ENCODE measurements at regions not wholly inside any gene's neighbourhood (a gene's known extent, or its start where the extent isn't known, plus 50 kb on each side); places are given as distances from the start of the nearest gene placed in this dataset.

DNA sequence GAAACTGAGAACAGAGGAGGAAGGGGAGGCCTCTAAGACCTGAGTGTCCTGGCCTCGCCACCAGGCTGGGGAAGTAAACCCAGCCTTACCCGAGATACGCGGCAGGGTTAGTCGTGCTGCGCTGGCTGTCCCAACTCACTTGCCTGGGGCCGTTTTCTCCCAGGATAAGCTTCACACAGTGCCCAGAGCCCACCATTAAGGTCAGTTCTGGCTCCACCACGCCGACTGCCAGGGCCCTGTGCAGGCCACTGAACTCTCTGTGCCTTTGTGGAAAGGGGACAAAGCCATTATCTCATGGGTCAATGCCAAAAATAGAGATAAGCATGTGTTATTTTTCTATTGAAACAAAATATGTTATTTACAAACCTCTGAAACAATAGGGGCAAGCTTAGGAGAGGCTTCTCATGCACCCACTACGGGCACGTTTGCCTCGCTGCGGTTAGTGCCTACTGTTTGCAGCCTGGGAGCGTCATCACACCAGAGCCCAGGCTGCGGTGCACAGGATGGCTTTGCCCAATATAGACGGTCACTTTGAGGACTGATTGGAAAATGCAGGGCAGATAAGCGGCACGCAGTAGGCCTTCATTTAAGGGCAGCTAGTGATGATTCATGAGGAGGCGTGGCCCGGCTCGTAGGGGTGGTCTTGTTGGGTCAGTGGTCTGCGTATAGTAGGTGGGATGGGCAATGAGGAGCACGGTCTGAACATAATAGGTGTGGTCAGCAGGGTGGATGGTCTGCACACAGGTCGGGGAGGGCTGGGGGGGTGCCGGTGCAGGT, 242.1 kb downstream of the GLI2 start:
- no peak for DNase-seq (ENCODE audit: low spot score)

DNA sequence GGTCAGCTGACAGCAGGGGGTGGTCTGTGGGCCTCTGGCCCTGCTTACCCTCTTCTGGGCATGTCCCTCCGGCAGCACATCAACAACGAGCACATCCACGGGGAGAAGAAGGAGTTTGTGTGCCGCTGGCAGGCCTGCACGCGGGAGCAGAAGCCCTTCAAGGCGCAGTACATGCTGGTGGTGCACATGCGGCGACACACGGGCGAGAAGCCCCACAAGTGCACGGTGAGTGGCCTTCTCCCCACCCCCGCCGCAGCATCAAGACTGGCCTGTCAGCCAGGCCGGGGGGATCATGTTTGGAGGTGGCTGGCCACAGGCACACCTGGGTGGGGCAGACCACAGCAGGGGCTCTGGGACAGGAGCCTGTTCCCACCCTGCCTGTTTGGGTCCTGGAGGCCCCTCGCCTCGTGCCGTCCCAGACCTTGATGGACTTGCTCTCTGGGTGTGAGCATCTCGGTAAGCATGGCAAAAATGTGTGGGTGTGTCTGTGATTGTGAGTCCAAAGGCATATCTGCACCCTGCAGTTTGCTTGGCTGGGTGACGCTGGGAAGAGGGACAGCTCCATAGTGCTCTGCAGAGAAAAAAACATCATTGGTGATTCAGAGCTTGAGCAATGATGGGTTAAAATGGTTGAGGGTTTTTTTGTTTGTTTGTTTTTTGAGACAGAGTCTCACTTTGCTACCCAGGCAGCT, 242.8 kb downstream of the GLI2 start:
- DNase-seq (ENCODE audit: low spot score): no peak

DNA sequence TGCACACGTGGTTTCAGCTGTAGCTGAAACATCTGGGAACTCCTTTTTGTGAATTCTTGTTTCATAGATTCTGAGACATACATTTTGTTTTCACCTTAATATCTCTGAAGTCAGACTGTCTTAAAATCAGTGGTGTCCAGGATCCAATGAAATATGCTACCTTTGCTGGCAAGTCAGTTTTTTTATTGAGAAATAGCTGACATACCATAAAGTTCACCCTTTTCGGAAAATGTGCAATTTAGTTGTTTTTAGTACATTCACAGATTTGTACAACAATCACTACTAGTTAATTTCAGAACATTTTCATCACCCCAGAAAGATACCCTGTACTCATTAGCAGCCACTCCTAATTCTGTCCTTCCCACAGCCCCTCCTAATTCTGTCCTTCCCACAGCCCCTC, 243.7 kb downstream of the GLI2 start:
- no peak for DNase-seq (ENCODE audit: low spot score)

DNA sequence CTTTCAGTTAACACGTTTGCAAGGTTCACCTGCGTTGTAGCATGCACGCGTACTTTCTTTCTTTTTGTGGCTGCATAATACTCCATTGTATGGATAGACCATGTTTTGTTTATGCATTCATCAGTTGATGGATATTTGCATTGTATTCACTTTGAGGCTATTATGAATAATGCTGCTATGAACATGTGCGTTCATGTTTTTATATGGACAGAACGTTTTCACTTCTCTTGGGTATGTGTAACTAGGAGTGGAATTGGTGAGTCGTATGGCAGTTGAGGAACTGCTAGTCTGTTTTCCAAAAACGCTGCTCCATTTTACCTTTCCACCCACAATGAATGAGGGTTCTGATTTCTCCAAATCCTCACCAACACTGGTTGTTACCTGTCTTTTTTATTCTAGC, 244.3 kb downstream of the GLI2 start:
- DNase-seq (ENCODE audit: low spot score): no peak

DNA sequence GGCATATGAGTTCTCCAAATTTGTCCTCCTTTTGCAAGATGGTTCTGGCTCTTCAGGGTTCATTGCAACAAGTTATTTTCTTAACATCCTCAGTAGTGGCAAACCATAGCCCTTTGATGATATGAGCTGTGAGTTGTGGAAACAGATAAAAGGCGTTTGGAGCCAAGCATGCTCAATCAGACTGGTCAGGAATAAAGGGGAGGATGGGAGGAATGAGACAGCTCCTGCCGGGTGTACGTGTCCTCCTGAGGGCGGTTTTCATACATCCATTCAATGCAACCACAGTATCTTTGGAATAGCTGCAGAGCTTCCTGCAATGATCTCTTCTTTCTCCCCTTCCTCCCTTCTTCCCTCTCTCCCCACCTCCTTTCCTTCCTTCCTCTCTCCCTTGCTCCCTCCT, 245.8 kb downstream of the GLI2 start:
- DNase-seq (ENCODE audit: low spot score): no peak

DNA sequence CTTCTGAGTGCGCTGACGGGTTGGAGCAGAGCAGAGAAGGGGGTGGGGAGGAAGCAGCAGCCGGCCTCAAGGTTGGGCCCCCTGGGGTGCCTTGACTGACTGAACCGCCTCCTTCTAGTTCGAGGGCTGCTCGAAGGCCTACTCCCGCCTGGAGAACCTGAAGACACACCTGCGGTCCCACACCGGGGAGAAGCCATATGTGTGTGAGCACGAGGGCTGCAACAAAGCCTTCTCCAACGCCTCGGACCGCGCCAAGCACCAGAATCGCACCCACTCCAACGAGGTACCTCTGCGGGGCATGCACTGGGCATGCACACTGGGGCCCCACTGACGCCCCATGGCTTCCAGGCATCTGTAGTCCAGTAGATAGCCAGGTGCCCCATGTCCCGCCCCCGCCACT, 246.9 kb downstream of the GLI2 start:
- no peak for DNase-seq (ENCODE audit: low spot score)

DNA sequence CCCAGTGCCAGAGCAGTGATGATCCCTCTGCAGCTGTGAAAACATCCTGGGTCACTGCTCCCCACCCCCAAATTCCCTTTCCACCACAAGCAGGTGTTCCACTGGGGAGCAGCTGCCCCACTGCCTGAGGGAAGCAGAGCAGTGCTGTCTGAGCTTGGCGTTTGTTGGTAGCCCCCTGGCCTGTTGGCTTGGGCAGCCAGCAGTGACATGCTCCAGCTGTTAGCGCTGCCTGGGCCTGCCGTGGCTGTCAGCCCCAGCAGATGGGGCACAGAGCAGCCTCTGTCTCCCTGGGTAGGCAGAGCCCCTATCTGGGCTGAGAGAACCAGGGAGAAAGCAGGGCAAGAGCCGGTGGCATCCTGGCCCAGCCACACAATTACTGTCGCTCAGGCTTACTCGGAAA, 247.7 kb downstream of the GLI2 start:
- DNase-seq (ENCODE audit: low spot score): no peak

DNA sequence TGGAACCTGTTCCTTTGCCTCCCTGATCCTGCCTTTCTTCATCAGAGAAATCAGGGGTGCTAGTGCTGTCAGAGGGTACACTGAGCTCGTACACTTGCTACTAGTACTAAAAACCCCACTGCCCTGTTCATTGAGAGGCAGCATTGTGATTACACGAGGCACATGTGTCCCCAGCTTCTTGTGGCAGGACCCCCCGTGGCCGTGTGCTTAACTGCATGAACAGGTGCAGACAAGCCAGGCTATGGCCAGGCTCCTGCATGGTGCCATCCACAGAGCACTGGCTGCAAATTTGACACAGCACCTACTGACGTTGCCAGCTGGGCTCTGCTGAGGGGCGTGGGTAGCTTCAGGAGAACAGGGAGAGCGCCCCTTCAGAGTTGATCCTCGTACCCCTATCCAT, 248.4 kb downstream of the GLI2 start:
- no peak for DNase-seq (ENCODE audit: low spot score)

DNA sequence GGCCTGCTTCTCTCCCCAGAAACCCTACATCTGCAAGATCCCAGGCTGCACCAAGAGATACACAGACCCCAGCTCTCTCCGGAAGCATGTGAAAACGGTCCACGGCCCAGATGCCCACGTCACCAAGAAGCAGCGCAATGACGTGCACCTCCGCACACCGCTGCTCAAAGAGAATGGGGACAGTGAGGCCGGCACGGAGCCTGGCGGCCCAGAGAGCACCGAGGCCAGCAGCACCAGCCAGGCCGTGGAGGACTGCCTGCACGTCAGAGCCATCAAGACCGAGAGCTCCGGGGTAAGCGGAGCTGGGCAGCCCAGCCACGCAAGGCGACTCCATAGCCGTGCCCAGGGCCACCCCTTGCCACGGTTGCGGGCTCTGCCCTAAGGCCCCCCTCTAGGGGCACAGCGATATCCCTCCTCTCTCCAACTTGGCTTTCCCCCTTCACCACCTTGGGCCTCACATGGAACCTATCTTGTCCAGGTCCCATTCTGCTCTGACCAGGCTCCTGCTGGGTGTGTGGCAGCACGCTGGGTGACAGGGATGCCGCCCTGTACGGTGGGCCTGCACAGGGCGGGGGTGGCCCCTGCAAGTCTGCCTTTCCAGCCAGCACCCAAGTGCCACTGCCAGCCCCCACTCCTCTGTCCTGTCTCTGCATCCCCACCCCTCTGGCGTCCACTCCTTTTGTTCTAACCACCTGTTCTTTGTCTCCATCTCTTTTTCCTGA, 248.9 kb downstream of the GLI2 start:
- no peak for DNase-seq (ENCODE audit: low spot score)

DNA sequence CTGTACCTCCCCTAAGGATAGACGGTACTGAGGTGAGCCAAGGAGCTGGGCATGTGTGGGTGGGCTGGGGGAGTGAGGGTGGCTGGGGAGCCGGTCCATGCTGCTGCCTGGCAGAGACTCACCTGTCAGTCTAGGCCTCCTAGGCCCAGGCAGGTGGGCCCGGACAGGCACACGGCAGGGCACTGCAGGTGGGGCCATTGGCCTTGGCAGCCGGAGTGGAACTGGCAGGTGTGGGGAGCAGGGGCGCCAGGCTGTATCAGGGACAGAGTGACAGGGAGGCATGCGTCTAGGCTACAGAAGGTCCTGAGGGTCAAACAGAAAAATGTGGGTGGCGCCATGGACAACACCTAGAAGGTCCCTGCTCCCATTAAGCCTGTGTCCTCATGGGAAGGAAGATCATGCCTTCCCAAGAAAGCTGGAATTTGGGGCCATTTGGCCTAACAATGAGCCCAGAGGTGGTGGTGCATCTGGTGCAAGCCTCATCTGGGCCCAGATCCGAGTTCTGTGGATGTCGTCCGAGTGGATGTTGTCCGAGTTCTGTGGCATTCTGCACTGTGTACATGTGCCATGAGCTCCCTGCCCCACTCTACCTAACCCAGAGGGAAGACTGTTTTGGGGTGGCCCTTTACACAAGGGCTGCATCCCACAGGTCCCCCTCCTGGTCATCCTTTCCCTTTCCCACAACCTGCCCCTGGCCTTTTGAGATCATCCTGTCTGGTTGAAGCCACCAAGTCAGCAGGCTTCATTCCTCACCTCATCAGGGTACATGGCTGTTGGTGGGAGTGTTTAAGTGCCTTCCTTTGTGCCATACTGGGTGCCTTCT, 249.7 kb downstream of the GLI2 start:
- DNase-seq (ENCODE audit: low spot score): no peak

DNA sequence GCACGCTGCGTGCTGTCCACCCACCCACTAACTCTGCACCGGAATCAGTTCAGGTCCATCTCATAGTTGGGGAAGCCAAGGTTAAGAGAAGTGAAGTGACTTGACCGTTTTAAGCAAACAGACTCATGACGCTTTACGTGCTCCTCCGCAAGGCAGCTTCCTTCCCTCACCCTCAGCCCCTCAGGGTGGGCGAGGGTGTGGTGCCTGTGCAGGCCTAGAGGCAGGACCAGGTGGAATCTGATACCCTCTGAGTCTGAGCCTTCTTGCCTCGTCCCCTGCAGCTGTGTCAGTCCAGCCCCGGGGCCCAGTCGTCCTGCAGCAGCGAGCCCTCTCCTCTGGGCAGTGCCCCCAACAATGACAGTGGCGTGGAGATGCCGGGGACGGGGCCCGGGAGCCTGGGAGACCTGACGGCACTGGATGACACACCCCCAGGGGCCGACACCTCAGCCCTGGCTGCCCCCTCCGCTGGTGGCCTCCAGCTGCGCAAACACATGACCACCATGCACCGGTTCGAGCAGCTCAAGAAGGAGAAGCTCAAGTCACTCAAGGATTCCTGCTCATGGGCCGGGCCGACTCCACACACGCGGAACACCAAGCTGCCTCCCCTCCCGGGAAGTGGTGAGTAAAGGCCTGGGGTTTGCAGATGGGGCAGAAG, 250.5 kb downstream of the GLI2 start:
- no peak for DNase-seq (ENCODE audit: low spot score)

DNA sequence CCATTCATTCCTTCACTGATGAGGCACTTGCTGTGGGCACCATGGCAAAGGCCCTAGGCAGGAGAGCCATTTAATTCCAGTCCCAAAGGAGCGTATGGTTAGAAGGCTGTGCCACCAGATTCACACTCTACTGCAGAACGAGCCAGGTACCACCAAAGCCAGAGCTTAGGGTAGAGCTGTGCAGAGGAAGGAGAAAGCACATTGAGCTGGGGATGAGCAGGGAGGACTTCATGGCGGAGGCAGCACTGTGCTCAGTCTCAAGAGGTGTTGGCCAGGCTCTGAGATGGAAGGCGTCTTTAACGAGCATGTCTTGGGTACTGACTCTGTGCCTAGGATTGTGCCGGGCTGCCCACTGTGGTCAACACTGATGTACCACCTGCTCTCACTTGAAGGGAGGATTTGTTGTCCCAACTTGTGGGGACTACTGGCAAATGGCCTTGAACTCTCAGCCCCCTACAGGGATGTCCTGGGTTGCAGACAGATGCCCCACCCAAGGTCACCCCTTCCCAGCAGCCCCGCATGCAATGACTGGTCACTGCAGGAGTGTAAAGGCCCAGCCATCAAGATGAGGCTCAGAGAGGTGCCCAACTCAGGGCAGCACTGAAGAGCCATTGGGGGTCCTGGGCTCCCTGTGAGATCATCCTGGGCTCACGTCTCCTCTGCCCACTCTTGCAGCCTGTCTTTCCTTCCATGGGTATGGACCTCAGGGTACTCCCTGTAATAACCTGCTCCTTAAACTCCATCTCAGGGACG, 251.4 kb downstream of the GLI2 start:
- no peak for DNase-seq (ENCODE audit: low spot score)

DNA sequence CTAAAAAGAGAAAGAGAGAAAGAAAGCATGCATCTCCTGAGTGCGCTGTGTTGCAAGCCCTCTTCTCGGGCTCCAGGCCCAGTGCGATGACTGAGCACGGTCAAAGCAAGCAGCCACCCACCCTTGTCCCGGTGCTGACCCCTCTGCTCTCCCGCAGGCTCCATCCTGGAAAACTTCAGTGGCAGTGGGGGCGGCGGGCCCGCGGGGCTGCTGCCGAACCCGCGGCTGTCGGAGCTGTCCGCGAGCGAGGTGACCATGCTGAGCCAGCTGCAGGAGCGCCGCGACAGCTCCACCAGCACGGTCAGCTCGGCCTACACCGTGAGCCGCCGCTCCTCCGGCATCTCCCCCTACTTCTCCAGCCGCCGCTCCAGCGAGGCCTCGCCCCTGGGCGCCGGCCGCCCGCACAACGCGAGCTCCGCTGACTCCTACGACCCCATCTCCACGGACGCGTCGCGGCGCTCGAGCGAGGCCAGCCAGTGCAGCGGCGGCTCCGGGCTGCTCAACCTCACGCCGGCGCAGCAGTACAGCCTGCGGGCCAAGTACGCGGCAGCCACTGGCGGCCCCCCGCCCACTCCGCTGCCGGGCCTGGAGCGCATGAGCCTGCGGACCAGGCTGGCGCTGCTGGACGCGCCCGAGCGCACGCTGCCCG, 252.5 kb downstream of the GLI2 start:
- DNase-seq (ENCODE audit: low spot score): no peak

DNA sequence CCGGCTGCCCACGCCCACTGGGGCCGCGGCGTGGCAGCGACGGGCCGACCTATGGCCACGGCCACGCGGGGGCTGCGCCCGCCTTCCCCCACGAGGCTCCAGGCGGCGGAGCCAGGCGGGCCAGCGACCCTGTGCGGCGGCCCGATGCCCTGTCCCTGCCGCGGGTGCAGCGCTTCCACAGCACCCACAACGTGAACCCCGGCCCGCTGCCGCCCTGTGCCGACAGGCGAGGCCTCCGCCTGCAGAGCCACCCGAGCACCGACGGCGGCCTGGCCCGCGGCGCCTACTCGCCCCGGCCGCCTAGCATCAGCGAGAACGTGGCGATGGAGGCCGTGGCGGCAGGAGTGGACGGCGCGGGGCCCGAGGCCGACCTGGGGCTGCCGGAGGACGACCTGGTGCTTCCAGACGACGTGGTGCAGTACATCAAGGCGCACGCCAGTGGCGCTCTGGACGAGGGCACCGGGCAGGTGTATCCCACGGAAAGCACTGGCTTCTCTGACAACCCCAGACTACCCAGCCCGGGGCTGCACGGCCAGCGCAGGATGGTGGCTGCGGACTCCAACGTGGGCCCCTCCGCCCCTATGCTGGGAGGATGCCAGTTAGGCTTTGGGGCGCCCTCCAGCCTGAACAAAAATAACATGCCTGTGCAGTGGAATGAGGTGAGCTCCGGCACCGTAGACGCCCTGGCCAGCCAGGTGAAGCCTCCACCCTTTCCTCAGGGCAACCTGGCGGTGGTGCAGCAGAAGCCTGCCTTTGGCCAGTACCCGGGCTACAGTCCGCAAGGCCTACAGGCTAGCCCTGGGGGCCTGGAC, 253.2 kb downstream of the GLI2 start:
- no peak for DNase-seq (ENCODE audit: low spot score)

DNA sequence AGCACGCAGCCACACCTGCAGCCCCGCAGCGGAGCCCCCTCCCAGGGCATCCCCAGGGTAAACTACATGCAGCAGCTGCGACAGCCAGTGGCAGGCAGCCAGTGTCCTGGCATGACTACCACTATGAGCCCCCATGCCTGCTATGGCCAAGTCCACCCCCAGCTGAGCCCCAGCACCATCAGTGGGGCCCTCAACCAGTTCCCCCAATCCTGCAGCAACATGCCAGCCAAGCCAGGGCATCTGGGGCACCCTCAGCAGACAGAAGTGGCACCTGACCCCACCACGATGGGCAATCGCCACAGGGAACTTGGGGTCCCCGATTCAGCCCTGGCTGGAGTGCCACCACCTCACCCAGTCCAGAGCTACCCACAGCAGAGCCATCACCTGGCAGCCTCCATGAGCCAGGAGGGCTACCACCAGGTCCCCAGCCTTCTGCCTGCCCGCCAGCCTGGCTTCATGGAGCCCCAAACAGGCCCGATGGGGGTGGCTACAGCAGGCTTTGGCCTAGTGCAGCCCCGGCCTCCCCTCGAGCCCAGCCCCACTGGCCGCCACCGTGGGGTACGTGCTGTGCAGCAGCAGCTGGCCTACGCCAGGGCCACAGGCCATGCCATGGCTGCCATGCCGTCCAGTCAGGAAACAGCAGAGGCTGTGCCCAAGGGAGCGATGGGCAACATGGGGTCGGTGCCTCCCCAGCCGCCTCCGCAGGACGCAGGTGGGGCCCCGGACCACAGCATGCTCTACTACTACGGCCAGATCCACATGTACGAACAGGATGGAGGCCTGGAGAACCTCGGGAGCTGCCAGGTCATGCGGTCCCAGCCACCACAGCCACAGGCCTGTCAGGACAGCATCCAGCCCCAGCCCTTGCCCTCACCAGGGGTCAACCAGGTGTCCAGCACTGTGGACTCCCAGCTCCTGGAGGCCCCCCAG, 254.1 kb downstream of the GLI2 start:
- no peak for DNase-seq (ENCODE audit: low spot score)

DNA sequence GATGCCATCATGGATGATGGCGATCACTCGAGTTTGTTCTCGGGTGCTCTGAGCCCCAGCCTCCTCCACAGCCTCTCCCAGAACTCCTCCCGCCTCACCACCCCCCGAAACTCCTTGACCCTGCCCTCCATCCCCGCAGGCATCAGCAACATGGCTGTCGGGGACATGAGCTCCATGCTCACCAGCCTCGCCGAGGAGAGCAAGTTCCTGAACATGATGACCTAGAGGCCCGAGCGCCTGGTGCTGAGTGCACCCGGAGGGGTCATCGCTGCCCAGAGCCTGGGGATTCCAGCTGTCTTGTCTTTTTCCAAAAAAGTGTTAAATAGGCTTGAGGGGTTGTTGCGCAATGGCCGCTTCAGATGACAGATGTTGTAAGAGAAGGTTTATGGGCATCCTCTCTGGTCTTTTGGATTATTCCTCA, 254.8 kb downstream of the GLI2 start:
- no peak for DNase-seq (ENCODE audit: low spot score)

DNA sequence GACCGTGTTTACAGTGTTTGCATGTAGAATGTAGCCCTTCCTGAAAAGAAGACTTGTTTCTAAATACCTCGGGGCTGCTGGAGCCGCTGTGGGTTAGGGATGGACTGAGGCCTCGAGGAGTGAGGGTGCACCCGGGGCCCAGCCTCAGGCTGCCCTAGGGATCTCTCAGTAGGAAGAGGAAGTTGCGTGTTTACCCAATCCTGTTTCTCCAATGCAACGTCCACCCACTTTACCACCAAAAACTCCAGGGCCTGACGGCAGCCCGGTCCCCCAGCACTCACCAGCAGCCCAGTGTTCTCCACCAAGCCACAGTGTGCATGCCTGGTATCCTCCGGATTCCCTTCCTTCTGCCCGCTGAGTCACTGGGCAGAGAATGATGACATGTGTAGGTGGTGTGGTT, 255.8 kb downstream of the GLI2 start:
- DNase-seq (ENCODE audit: low spot score): no peak

DNA sequence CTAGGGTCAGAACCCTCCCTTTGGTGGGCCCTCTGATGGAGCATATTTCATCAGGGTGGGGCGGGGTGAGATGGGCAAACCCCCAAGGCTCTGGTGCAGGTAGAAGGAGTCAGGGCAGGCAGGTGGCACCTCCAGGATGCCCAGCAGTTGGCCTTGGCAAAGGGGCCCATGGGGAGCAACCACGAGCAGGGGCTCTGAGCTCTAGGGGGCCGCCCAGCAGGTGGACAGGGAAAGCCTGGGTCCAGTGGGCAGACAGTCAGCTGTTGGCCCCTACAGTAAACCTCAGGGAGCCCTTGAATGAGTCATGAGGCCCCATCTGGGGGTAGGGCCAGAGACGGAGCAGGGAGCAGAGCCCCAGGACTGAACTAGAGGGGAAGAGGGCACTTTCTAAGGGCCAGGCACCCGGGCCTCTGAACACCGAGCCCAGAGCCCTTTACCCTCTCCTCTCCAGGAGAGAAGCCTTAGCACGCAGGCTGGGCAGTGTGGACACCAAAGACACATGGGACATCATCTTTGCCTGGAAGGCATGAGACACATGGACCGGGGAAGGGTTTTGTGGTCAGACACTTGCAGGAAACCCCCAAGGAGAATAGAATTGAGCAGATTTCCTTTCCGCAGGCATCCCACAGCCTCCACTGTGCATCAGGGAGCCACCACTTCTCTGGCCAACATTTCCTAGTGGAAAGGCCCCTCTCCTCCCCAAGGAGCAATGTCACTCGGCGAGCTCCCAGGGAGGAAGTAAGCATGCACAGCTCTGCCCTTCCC, 257.3 kb downstream of the GLI2 start:
- DNase-seq (ENCODE audit: low spot score): no peak
